IMR-90 (cell line): ENCODE measurements at regions not wholly inside any gene's neighbourhood (a gene's known extent, or its start where the extent isn't known, plus 50 kb on each side); places are given as distances from the start of the nearest gene placed in this dataset.

Experiments
- ATAC-seq: fragments of 200-7000 bp; cut with Tn5 transposase; 2 replicates; pipeline ENCODE4 v1.9.1; 2020; ENCODE audit warnings: low read depth, mild to moderate bottlenecking, moderate library complexity
- BruUV-seq: library from RNA; stranded (reverse); fragments of 400-500 nt; replicated peaks from 2 replicates; lab custom pipeline; 2021; lab: Mats Ljungman, UMichigan
- CTCF ChIA-PET: fragments of 300-600 bp; formaldehyde crosslinking; extraction: SDS; loops from one replicate; lab custom pipeline; 2021; ENCODE audit warnings: antibody characterized with exemption; lab: Yijun Ruan, JAX
- POLR2A ChIA-PET: fragments of 300-600 bp; sonication (Branson Sonifier 250); formaldehyde crosslinking; loops from one replicate; lab custom pipeline; 2022; ENCODE audit warnings: antibody characterized with exemption; ENCODE audit not compliant: unreplicated experiment; lab: Charles Lee
- DNase-seq: peaks from one replicate; pipeline ENCODE4 v3.0.0; 2013
- H2AFZ ChIP-seq: replicated peaks from 2 replicates; pipeline ENCODE3; 2013; ENCODE audit warnings: low read length, mild to moderate bottlenecking; ENCODE audit not compliant: poor library complexity
- H2AK5ac ChIP-seq: 2 replicates; pipeline ENCODE4 v1.6.1; 2013; ENCODE audit warnings: low read depth, low read length, inconsistent platforms
- H2AK9ac ChIP-seq: replicated peaks from 2 replicates; pipeline ENCODE3; 2013; ENCODE audit warnings: mild to moderate bottlenecking, low read depth, low read length, moderate library complexity; ENCODE audit not compliant: poor library complexity
- H2BK120ac ChIP-seq: 2 replicates; pipeline ENCODE4 v1.6.1; 2013; ENCODE audit warnings: low read depth, low read length, inconsistent platforms
- H2BK15ac ChIP-seq: 3 replicates; pipeline ENCODE4 v1.6.1; 2013; ENCODE audit warnings: low read depth, low read length, inconsistent platforms
- H2BK20ac ChIP-seq: 2 replicates; pipeline ENCODE4 v1.6.1; 2013; ENCODE audit warnings: low read depth, mild to moderate bottlenecking, inconsistent platforms, low read length, moderate library complexity
- H2BK5ac ChIP-seq: 2 replicates; pipeline ENCODE4 v1.6.1; 2013; ENCODE audit warnings: mild to moderate bottlenecking, low read depth, low read length, inconsistent platforms; ENCODE audit not compliant: poor library complexity, severe bottlenecking
- H3K14ac ChIP-seq: replicated peaks from 2 replicates; pipeline ENCODE4 v1.6.1; 2013; ENCODE audit warnings: low read depth, low read length, inconsistent platforms
- H3K18ac ChIP-seq: 2 replicates; pipeline ENCODE4 v1.6.1; 2013; ENCODE audit warnings: low read depth, low read length, control low read depth
- H3K23ac ChIP-seq: 2 replicates; pipeline ENCODE4 v1.6.1; 2013; ENCODE audit warnings: low read depth, low read length, inconsistent platforms
- H3K27ac ChIP-seq: 2 replicates; pipeline ENCODE4 v1.5.1; 2013; ENCODE audit warnings: mild to moderate bottlenecking, control low read depth, low read length; ENCODE audit not compliant: insufficient read depth
- H3K27me3 ChIP-seq: 2 replicates; pipeline ENCODE4 v1.6.1; 2013; ENCODE audit warnings: low read length; ENCODE audit not compliant: control insufficient read depth, insufficient read depth
- H3K36me3 ChIP-seq: 2 replicates; pipeline ENCODE4 v1.6.1; 2013; ENCODE audit warnings: low read length, mixed read lengths; ENCODE audit not compliant: control insufficient read depth, insufficient read depth
- H3K4ac ChIP-seq: 2 replicates; pipeline ENCODE4 v1.6.1; 2013; ENCODE audit warnings: low read depth, low read length, inconsistent platforms
- H3K4me1 ChIP-seq: 2 replicates; pipeline ENCODE4 v1.6.1; 2013; ENCODE audit warnings: low read length, mixed read lengths; ENCODE audit not compliant: control insufficient read depth, insufficient read depth
- H3K4me2 ChIP-seq: 2 replicates; pipeline ENCODE4 v1.6.1; 2013; ENCODE audit warnings: low read depth, mild to moderate bottlenecking, control low read depth, low read length, moderate library complexity
- H3K4me3 ChIP-seq: 2 replicates; pipeline ENCODE4 v1.5.1; 2013; ENCODE audit warnings: low read depth, mild to moderate bottlenecking, control low read depth, low read length, moderate library complexity; ENCODE audit not compliant: insufficient read depth
- H3K56ac ChIP-seq: 2 replicates; pipeline ENCODE4 v1.6.1; 2013; ENCODE audit warnings: low read length, inconsistent platforms; ENCODE audit not compliant: insufficient read depth; ENCODE audit errors: extremely low read depth
- H3K79me1 ChIP-seq, 2 experiments: 2 replicates each; pipeline ENCODE4 v1.6.1; 2013; ENCODE audit warnings: low read length in 2 of 2, inconsistent platforms in 1 of 2, low read depth in 1 of 2
- H3K9ac ChIP-seq: 2 replicates; pipeline ENCODE4 v1.6.1; 2013; ENCODE audit warnings: low read depth, low read length, control low read depth
- H3K9me1 ChIP-seq: 2 replicates; pipeline ENCODE4 v1.6.1; 2013; ENCODE audit warnings: low read length, inconsistent platforms; ENCODE audit not compliant: insufficient read depth
- H3K9me3 ChIP-seq: 2 replicates; pipeline ENCODE4 v1.6.1; 2013; ENCODE audit warnings: low read length; ENCODE audit not compliant: control insufficient read depth, insufficient read depth
- H4K20me1 ChIP-seq: 2 replicates; pipeline ENCODE4 v1.6.1; 2013; ENCODE audit warnings: low read length, inconsistent platforms; ENCODE audit not compliant: insufficient read depth
- H4K5ac ChIP-seq: 2 replicates; pipeline ENCODE4 v1.6.1; 2013; ENCODE audit warnings: mild to moderate bottlenecking, low read depth, low read length, control low read depth
- H4K8ac ChIP-seq, 2 experiments: 2 replicates each; pipeline ENCODE4 v1.6.1; 2013; ENCODE audit warnings: low read depth in 2 of 2, low read length in 2 of 2, control low read depth in 1 of 2, inconsistent platforms in 1 of 2
- H4K91ac ChIP-seq: 2 replicates; pipeline ENCODE4 v1.6.1; 2013; ENCODE audit warnings: low read depth, low read length, inconsistent platforms; ENCODE audit not compliant: insufficient read depth
- CEBPB ChIP-seq: IDR thresholded peaks from 2 replicates; pipeline ENCODE4 v1.6.1; 2012; ENCODE audit warnings: low read depth, low read length, improper control_type of control experiment
- CHD1 ChIP-seq: IDR thresholded peaks from 2 replicates; pipeline ENCODE4 v1.6.1; 2012; ENCODE audit warnings: low read depth, low read length, improper control_type of control experiment
- FOS ChIP-seq: fragments of 150-350 bp; IDR thresholded peaks from 2 replicates; pipeline ENCODE4 v1.6.1; 2016; ENCODE audit warnings: low read depth, low read length
- MAFK ChIP-seq: IDR thresholded peaks from 2 replicates; pipeline ENCODE4 v1.6.1; 2012; ENCODE audit warnings: low read depth, low read length, improper control_type of control experiment
- MXI1 ChIP-seq: IDR thresholded peaks from 2 replicates; pipeline ENCODE4 v1.6.1; 2012; ENCODE audit warnings: low read depth, mild to moderate bottlenecking, low read length, moderate library complexity, borderline replicate concordance
- POLR2A ChIP-seq: IDR thresholded peaks from 2 replicates; pipeline ENCODE4 v1.6.1; 2012; ENCODE audit warnings: mild to moderate bottlenecking, low read depth, low read length
- RAD21 ChIP-seq: IDR thresholded peaks from 2 replicates; pipeline ENCODE4 v1.6.1; 2012; ENCODE audit warnings: low read length, improper control_type of control experiment
- RCOR1 ChIP-seq: IDR thresholded peaks from 2 replicates; pipeline ENCODE4 v1.6.1; 2012; ENCODE audit warnings: mild to moderate bottlenecking, low read length, improper control_type of control experiment; ENCODE audit not compliant: insufficient replicate concordance
- RFX5 ChIP-seq: IDR thresholded peaks from 2 replicates; pipeline ENCODE4 v1.8.0; 2012; ENCODE audit warnings: low read depth, mild to moderate bottlenecking, low read length, moderate library complexity
- WGBS, 2 experiments: methylation state at CpG; one replicate each; pipeline versions ENCODE4 v1.1.5 to v1.1.7; 2013; ENCODE audit warnings: missing lambda C conversion rate in 2 of 2; ENCODE audit not compliant: insufficient read length in 1 of 2; ENCODE audit errors: extremely low coverage in 2 of 2; 5-methylcytosine and 5-hydroxymethylcytosine counted together
- dilution Hi-C: fragments of 300-500 bp; cut with HindIII; formaldehyde crosslinking; loops from one replicate; pipeline ENCODE4 v1.14.3; 2018; ENCODE audit warnings: low sequenced_read_pairs; ENCODE audit not compliant: unreplicated experiment
- in situ Hi-C: fragments of 300-500 bp; cut with MboI; formaldehyde crosslinking; loops from 3 replicates; pipeline ENCODE4 v1.14.3; 2019; ENCODE audit warnings: low sequenced_read_pairs, inconsistent platforms, mixed read lengths
- intact Hi-C: fragments of 100-400 bp; cut with micrococcal nuclease; formaldehyde crosslinking; loops from 2 replicates; pipeline ENCODE4 v1.10.0; 2022
- TF ChIP-seq, protein P1 (sequence below): fragments of 150-350 bp; IDR thresholded peaks from 2 replicates; pipeline ENCODE4 v1.6.1; 2017; ENCODE audit warnings: mild to moderate bottlenecking, antibody characterized with exemption, low read length, low read depth
- TF ChIP-seq, protein P2 (sequence below): conservative IDR thresholded peaks from 2 replicates; pipeline ENCODE4 v1.5.1; 2012; ENCODE audit warnings: mild to moderate bottlenecking, low read depth, low read length, improper control_type of control experiment
- TF ChIP-seq, protein P3 (sequence below): fragments of 150-350 bp; IDR thresholded peaks from 2 replicates; pipeline ENCODE4 v1.6.1; 2016; ENCODE audit warnings: low read depth, mild to moderate bottlenecking, low read length, moderate library complexity, borderline replicate concordance

DNA sequence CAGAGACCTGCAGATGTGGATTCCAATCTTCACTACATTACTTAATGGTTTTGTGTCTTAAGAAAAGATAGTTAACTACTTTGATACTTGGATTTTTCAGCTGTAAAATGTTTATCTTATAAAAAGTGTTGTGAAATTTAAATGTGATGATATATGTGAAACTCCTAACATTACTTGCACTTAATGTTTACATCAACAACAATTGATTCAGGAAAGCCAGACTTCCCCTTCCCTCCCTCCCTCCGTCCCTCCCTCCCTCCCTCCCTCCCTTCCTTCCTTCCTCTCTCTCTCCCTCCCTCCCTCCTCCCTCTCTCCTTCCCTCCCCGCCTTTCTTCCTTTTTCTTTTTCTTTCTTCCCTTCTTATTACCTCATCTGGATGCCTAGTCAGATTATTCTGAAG, 773.9 kb upstream of the FAM98A start:
- in situ Hi-C loops = no loop called here
- BruUV-seq = no TSS peak
- WGBS, 2 experiments = no CpG with 5 or more reads among the region's 2 CpGs
- Histone ChIP-seq H3K23ac (no peak overlapping the region), H3K4me1 (no peaks in the 10 kb centered on the region), H4K8ac (no peak overlapping the region), H2BK120ac (no peak overlapping the region), H3K27ac (no peak overlapping the region), H4K5ac (no peak overlapping the region), H3K36me3 (no peaks in the 10 kb centered on the region), H2AK5ac (no peak overlapping the region), H3K4me2 (no peak overlapping the region), H4K20me1 (no peaks in the 10 kb centered on the region), H2AFZ (no peak overlapping the region), H3K18ac (no peak overlapping the region), H3K4ac (no peak overlapping the region), H3K9me1 (no peaks in the 10 kb centered on the region), H3K9ac (no peak overlapping the region), H4K91ac (no peak overlapping the region), H2BK5ac (no peak overlapping the region), H3K79me1 (no peaks in the 10 kb centered on the region), H3K14ac (no peak overlapping the region), H3K27me3 (no peaks in the 10 kb centered on the region), H2BK20ac (no peak overlapping the region), H2AK9ac (no peak overlapping the region), H2BK15ac (no peak overlapping the region), H3K56ac (no peak overlapping the region), H3K4me3 (no peak overlapping the region), H3K9me3 (peaks cover 10% of the 10 kb centered on the region; the same call in 1 of the 2 replicates)
- no peak for DNase-seq
- ChIA-PET POLR2A (no interaction called here), CTCF (no interaction called here)
- intact Hi-C loops = no loop called here
- TF ChIP-seq RAD21 = no peak
- no peak for TF ChIP-seq RCOR1
- TF ChIP-seq CEBPB = no peak
- no peak for TF ChIP-seq MAFK
- TF ChIP-seq, protein P1, sequence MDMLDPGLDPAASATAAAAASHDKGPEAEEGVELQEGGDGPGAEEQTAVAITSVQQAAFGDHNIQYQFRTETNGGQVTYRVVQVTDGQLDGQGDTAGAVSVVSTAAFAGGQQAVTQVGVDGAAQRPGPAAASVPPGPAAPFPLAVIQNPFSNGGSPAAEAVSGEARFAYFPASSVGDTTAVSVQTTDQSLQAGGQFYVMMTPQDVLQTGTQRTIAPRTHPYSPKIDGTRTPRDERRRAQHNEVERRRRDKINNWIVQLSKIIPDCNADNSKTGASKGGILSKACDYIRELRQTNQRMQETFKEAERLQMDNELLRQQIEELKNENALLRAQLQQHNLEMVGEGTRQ = no peak
- TF ChIP-seq, protein P2, sequence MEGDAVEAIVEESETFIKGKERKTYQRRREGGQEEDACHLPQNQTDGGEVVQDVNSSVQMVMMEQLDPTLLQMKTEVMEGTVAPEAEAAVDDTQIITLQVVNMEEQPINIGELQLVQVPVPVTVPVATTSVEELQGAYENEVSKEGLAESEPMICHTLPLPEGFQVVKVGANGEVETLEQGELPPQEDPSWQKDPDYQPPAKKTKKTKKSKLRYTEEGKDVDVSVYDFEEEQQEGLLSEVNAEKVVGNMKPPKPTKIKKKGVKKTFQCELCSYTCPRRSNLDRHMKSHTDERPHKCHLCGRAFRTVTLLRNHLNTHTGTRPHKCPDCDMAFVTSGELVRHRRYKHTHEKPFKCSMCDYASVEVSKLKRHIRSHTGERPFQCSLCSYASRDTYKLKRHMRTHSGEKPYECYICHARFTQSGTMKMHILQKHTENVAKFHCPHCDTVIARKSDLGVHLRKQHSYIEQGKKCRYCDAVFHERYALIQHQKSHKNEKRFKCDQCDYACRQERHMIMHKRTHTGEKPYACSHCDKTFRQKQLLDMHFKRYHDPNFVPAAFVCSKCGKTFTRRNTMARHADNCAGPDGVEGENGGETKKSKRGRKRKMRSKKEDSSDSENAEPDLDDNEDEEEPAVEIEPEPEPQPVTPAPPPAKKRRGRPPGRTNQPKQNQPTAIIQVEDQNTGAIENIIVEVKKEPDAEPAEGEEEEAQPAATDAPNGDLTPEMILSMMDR = no peak
- no peak for TF ChIP-seq CHD1
- TF ChIP-seq, protein P3, sequence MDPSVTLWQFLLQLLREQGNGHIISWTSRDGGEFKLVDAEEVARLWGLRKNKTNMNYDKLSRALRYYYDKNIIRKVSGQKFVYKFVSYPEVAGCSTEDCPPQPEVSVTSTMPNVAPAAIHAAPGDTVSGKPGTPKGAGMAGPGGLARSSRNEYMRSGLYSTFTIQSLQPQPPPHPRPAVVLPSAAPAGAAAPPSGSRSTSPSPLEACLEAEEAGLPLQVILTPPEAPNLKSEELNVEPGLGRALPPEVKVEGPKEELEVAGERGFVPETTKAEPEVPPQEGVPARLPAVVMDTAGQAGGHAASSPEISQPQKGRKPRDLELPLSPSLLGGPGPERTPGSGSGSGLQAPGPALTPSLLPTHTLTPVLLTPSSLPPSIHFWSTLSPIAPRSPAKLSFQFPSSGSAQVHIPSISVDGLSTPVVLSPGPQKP = no peak
- TF ChIP-seq FOS = no peak
- TF ChIP-seq MXI1 = no peak
- TF ChIP-seq RFX5 = no peak
- no peak for TF ChIP-seq POLR2A
- dilution Hi-C loops = no loop called here
- no peak for ATAC-seq
